ENCODE measurements at regions not wholly inside any gene's neighbourhood (a gene's known extent, or its start where the extent isn't known, plus 50 kb on each side); places are given as distances from the start of the nearest gene placed in this dataset.
"Not testable (repeated sequence)": the region's sequence is repeated elsewhere in the genome, so short reads cannot be mapped to it uniquely, and the experiment has no call there.

GRCh38 chr6:97469451-97469850, 186.4 kb upstream of the MMS22L start:
- ATAC-seq: no peak
- no peak overlapping the region for H3K27ac Mint-ChIP-seq
- H3K4me1 Mint-ChIP-seq: no peaks in the 10 kb centered on the region
- H3K27me3 Mint-ChIP-seq: no peaks in the 10 kb centered on the region
- H3K4me3 Mint-ChIP-seq: no peak overlapping the region
- H3K9me3 Mint-ChIP-seq: no peaks in the 10 kb centered on the region
- no peak for DNase-seq

GRCh38 chr6:97470322-97470721, 187.3 kb upstream of the MMS22L start:
- H3K27me3 Mint-ChIP-seq: no peaks in the 10 kb centered on the region
- ATAC-seq: no peak

GRCh38 chr6:97473979-97474378, 191.0 kb upstream of the MMS22L start:
- Mint-ChIP-seq H3K27me3 (no peaks in the 10 kb centered on the region), H3K4me1 (no peaks in the 10 kb centered on the region), H3K27ac (no peak overlapping the region), H3K9me3 (no peaks in the 10 kb centered on the region), H3K4me3 (no peak overlapping the region)
- no peak for ATAC-seq
- DNase-seq: no peak

More at GRCh38 chr6:97470322-97470721, 187.3 kb upstream of the MMS22L start:
- Mint-ChIP-seq H3K9me3 (no peaks in the 10 kb centered on the region), H3K4me1 (no peaks in the 10 kb centered on the region), H3K4me3 (no peak overlapping the region), H3K27ac (no peak overlapping the region)
- no peak for DNase-seq

- peak; percentile 93 for ATAC-seq
Observed at GRCh38 chr6:97497713-97498331, 214.8 kb upstream of the MMS22L start.

GRCh38 chr6:97501853-97502252, 218.8 kb upstream of the MMS22L start:
- Mint-ChIP-seq H3K27me3 (peaks cover 16% of the 10 kb centered on the region), H3K9me3 (no peaks in the 10 kb centered on the region), H3K4me1 (no peaks in the 10 kb centered on the region), H3K4me3 (no peak overlapping the region), H3K27ac (no peak overlapping the region)
- no peak for ATAC-seq
- no peak for DNase-seq

More at GRCh38 chr6:97497713-97498331, 214.8 kb upstream of the MMS22L start:
- peaks cover 16% of the 10 kb centered on the region for H3K27me3 Mint-ChIP-seq
- H3K27ac Mint-ChIP-seq: no peak overlapping the region
- H3K4me1 Mint-ChIP-seq: no peaks in the 10 kb centered on the region
- H3K9me3 Mint-ChIP-seq: no peaks in the 10 kb centered on the region
- H3K4me3 Mint-ChIP-seq: no peak overlapping the region
- peak; percentile 40 to 46 for DNase-seq

GRCh38 chr6:97508646-97509045, 225.6 kb upstream of the MMS22L start:
- Mint-ChIP-seq H3K27ac (no peak overlapping the region), H3K27me3 (no peaks in the 10 kb centered on the region), H3K4me1 (no peaks in the 10 kb centered on the region), H3K9me3 (no peaks in the 10 kb centered on the region), H3K4me3 (no peak overlapping the region)
- ATAC-seq (no peak), DNase-seq (no peak)

- not testable (repeated sequence) for ATAC-seq, H3K4me3 Mint-ChIP-seq, H3K4me1 Mint-ChIP-seq, H3K9me3 Mint-ChIP-seq, H3K27ac Mint-ChIP-seq, DNase-seq, H3K27me3 Mint-ChIP-seq
Observed at GRCh38 chr6:97513260-97513659, 230.2 kb upstream of the MMS22L start.

GRCh38 chr6:97524811-97525210, 241.8 kb upstream of the MMS22L start:
- H3K9me3 Mint-ChIP-seq: no peaks in the 10 kb centered on the region
- no peak overlapping the region for H3K27ac Mint-ChIP-seq
- no peaks in the 10 kb centered on the region for H3K4me1 Mint-ChIP-seq
- H3K27me3 Mint-ChIP-seq: no peaks in the 10 kb centered on the region
- ATAC-seq: no peak
- no peak overlapping the region for H3K4me3 Mint-ChIP-seq
- DNase-seq: no peak

GRCh38 chr6:97535800-97536199, 252.8 kb upstream of the MMS22L start:
- H3K27ac Mint-ChIP-seq: no peak overlapping the region
- H3K4me1 Mint-ChIP-seq: no peaks in the 10 kb centered on the region
- no peak overlapping the region for H3K4me3 Mint-ChIP-seq
- H3K27me3 Mint-ChIP-seq: no peaks in the 10 kb centered on the region
- no peaks in the 10 kb centered on the region for H3K9me3 Mint-ChIP-seq
- ATAC-seq (no peak), DNase-seq (no peak)

GRCh38 chr6:97548354-97548753, 265.3 kb upstream of the MMS22L start:
- Mint-ChIP-seq H3K27ac (no peak overlapping the region), H3K27me3 (peaks cover 6% of the 10 kb centered on the region), H3K9me3 (peaks cover 0 to 7% of the 10 kb centered on the region in 2 donors), H3K4me1 (no peaks in the 10 kb centered on the region), H3K4me3 (no peak overlapping the region)
- no peak for ATAC-seq
- DNase-seq: no peak

GRCh38 chr6:97557355-97557754, 274.3 kb upstream of the MMS22L start:
- Mint-ChIP-seq H3K4me3 (no peak overlapping the region), H3K27me3 (no peaks in the 10 kb centered on the region), H3K9me3 (peaks cover 0 to 14% of the 10 kb centered on the region in 2 donors), H3K27ac (no peak overlapping the region), H3K4me1 (no peaks in the 10 kb centered on the region)
- DNase-seq (no peak), ATAC-seq (no peak)

GRCh38 chr6:97563529-97563928, 280.5 kb upstream of the MMS22L start:
- Mint-ChIP-seq H3K9me3 (peaks cover 0 to 23% of the 10 kb centered on the region in 2 donors), H3K27ac (no peak overlapping the region), H3K4me1 (no peaks in the 10 kb centered on the region), H3K27me3 (no peaks in the 10 kb centered on the region), H3K4me3 (no peak overlapping the region)
- no peak for ATAC-seq
- no peak for DNase-seq

- Mint-ChIP-seq H3K4me3 (no peak overlapping the region), H3K27me3 (no peaks in the 10 kb centered on the region), H3K27ac (no peak overlapping the region), H3K9me3 (peaks cover 0 to 7% of the 10 kb centered on the region in 2 donors), H3K4me1 (no peaks in the 10 kb centered on the region)
- DNase-seq: no peak
- ATAC-seq: no peak
Observed at GRCh38 chr6:97572943-97573342, 289.9 kb upstream of the MMS22L start.

GRCh38 chr6:97586344-97586743, 303.3 kb upstream of the MMS22L start:
- no peaks in the 10 kb centered on the region for H3K27me3 Mint-ChIP-seq
- DNase-seq (no peak), ATAC-seq (no peak)
- H3K4me1 Mint-ChIP-seq: no peaks in the 10 kb centered on the region
- H3K9me3 Mint-ChIP-seq: no peaks in the 10 kb centered on the region
- no peak overlapping the region for H3K27ac Mint-ChIP-seq
- no peak overlapping the region for H3K4me3 Mint-ChIP-seq

- no peak for ATAC-seq
- no peaks in the 10 kb centered on the region for H3K27me3 Mint-ChIP-seq
- DNase-seq: no peak
- no peaks in the 10 kb centered on the region for H3K9me3 Mint-ChIP-seq
- H3K27ac Mint-ChIP-seq: no peak overlapping the region
- no peaks in the 10 kb centered on the region for H3K4me1 Mint-ChIP-seq
- no peak overlapping the region for H3K4me3 Mint-ChIP-seq
Observed at GRCh38 chr6:97591955-97592354, 308.9 kb upstream of the MMS22L start.

GRCh38 chr6:97594844-97595243, 311.8 kb upstream of the MMS22L start:
- no peaks in the 10 kb centered on the region for H3K9me3 Mint-ChIP-seq

GRCh38 chr6:97621111-97621510, 338.1 kb upstream of the MMS22L start:
- ATAC-seq: no peak
- peaks cover 0 to 5% of the 10 kb centered on the region in 2 donors for H3K9me3 Mint-ChIP-seq
- H3K4me1 Mint-ChIP-seq: no peaks in the 10 kb centered on the region
- no peak overlapping the region for H3K27ac Mint-ChIP-seq
- H3K27me3 Mint-ChIP-seq: no peaks in the 10 kb centered on the region
- DNase-seq: no peak
- H3K4me3 Mint-ChIP-seq: no peak overlapping the region

More at GRCh38 chr6:97594844-97595243, 311.8 kb upstream of the MMS22L start:
- no peak for DNase-seq
- Mint-ChIP-seq H3K4me3 (no peak overlapping the region), H3K4me1 (no peaks in the 10 kb centered on the region), H3K27ac (no peak overlapping the region), H3K27me3 (no peaks in the 10 kb centered on the region)
- no peak for ATAC-seq

All from stimulated activated naive CD8-positive, alpha-beta T cell treated with anti-CD3 and anti-CD28 coated beads, Interleukin-15, amount 100 ng/mL, for 72 hours (primary cell).